ENCODE measurements at regions not wholly inside any gene's neighbourhood (a gene's known extent, or its start where the extent isn't known, plus 50 kb on each side); places are given as distances from the start of the nearest gene placed in this dataset.
A peak's percentile ranks its signal among the peaks of the same experiment; 100 is the strongest.

DNA sequence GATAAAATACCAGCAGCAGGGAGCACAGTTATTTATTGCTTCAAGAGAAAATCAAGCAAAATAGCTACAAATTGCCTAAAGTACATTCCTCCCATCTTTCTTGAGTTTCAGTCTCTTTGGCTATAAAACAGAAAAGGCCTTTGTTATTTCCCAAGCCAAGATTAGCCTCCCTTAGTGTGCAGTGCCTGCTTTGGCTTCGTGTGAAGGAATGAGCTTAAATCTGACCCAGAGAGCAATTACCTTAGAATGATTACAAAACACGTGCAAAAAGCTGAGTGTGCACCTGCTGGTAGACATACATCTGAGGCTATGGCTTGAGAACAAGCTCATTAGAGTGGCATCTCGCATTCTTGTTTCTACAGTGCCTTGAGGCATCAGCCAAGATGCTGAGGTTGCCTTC lies 250.8 kb downstream of the C4orf33 start:
- DNase-seq (ENCODE audit: low read depth in 3 of 3), result no peak

- no peak for DNase-seq (ENCODE audit: low read depth in 3 of 3)
Observed at GRCh38 chr4:129350834-129351721, 255.1 kb downstream of the C4orf33 start.

- DNase-seq (ENCODE audit: low read depth in 3 of 3), result no peak
Observed at GRCh38 chr4:129352480-129352879, 256.5 kb downstream of the C4orf33 start.

DNA sequence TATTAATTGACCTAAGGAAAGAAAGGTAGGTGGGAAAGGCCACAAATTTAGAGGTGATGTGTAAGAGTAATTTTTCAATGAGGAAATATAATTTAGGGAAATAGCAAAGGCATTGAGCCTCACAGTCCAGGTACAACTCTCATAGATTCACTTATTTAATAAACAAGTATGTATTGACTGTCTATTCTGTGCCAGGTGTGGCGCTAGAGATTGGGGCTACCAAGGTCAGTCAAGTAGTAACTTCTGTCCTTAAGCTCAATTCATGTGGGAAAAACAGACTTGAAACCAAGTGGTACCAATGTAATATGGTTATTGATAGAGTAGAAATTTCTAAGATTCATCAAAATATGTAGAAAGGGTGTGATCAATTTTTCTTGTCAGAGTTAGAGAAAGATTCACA lies 257.5 kb downstream of the C4orf33 start:
- DNase-seq (ENCODE audit: low read depth in 3 of 3), result no peak

DNA sequence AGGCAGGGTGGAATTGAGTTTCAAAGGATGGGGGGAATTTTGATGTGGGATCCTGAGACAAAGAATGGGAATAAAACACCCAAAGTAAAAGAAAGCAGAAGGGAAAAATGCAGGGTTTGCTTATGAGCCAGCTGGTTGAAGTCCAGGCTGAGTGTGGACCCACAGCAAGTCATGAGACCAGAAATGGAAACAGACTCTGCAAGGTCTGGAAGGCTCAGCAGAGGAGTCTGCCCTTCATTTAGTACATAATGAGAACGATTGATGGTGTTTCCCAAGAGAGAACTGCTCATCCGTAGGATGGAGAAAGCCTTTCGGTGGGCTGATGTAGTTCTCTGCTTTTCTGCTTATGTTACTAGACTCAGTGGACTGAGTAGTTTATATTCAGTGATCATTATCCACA lies 259.1 kb downstream of the C4orf33 start:
- no peak for DNase-seq (ENCODE audit: low read depth in 3 of 3)

- no peak for DNase-seq (ENCODE audit: low read depth in 3 of 3)
Observed at GRCh38 chr4:129355516-129355915, 259.6 kb downstream of the C4orf33 start.

- no peak for DNase-seq (ENCODE audit: low read depth in 3 of 3)
Observed at GRCh38 chr4:129358571-129358970, 262.6 kb downstream of the C4orf33 start.

- no peak for DNase-seq (ENCODE audit: low read depth in 3 of 3)
Observed at GRCh38 chr4:129359461-129359860, 263.5 kb downstream of the C4orf33 start.

GRCh38 chr4:129362691-129363274 lies 266.8 kb downstream of the C4orf33 start:
- DNase-seq (ENCODE audit: low read depth in 3 of 3), result peak; percentile 6 to 23 (median 21)

GRCh38 chr4:129364747-129365452 lies 268.9 kb downstream of the C4orf33 start:
- DNase-seq (ENCODE audit: low read depth in 3 of 3), result no peak

DNA sequence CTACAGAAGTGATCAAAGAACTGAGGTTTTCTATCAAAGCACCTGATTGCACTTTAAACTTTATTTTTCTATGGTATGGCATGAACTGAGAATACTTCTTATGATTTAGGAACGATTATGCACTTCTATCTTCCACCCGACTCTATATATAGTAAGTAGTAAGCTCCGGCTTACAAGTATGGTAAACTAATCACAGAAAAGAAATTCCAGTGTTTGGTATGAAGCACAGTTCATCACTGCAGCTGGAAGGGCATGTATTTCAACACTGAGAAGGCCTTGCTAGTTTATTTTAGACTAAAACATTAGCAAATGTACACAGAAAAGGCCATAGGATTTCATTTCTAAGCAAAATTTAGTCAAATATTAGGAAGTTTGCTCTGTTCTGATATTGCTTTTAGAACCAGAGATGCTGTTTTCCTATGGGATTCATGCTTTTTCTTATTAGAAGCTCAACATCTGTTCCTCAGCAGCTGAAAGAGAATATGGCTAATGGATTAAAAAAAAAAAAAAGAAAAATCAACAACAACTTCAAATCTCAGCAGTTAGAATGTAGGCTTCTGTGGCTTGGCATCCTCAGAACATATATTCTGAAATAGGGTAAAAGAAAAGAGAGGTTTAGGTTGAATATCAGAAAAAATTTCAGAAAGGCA lies 273.5 kb downstream of the C4orf33 start:
- no peak for DNase-seq (ENCODE audit: low read depth in 3 of 3)

DNA sequence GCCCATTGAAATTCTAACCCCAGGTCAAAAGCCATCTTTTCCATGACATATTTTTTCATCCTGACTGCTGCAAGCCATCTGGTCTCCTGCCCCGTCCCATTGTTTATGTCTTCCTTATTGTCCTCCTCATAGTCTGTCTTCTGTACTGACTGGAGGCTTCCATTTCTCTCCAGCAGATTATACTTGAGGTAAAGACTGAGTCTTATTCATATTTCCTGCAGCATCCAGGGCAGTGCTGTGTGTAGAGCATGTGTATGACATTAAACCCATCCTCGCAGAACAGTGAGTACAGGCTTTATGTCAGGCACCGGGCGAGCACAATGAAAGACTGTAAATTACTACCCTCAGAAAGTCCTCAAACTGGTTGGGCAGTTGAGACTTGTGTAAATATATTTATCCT lies 275.1 kb downstream of the C4orf33 start:
- no peak for DNase-seq (ENCODE audit: low read depth in 3 of 3)

- no peak for DNase-seq (ENCODE audit: low read depth in 3 of 3)
Observed at GRCh38 chr4:129371926-129372325, 276.0 kb downstream of the C4orf33 start.

DNA sequence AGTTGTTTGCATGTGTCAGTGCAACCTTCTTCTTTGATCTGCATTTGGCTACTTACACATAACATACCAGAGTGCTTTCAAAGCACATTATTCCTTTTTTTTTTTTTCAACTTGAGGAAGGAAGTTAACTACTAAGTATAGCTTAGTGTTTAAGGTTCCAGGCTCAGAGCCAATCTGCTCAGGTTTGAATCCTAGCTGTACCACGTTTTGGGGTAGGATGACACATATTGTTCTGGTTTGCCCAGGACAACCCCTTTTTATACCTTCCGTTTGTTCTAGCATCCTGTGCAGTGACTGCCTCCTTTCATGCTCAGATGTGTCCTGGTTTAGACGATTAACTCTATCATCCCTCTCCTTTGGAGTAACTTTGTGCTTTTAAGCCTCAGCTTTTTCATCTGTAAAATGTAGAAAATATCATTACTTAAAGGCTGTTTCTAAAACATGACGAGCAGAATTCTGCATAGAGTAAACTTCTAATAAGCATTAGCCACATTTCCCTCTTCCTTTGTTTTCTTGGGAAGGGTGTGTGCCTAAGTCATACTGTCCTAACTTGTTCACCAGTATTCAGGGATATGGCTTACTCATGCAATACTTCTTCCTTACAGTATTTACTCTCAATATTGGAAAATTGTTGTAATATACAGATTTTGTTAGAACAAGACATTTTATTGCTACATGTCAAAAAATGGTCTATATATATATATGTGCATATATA lies 281.3 kb downstream of the C4orf33 start:
- DNase-seq (ENCODE audit: low read depth in 3 of 3), result no peak

GRCh38 chr4:129378364-129378763 lies 282.4 kb downstream of the C4orf33 start:
- no peak for DNase-seq (ENCODE audit: low read depth in 3 of 3)

DNA sequence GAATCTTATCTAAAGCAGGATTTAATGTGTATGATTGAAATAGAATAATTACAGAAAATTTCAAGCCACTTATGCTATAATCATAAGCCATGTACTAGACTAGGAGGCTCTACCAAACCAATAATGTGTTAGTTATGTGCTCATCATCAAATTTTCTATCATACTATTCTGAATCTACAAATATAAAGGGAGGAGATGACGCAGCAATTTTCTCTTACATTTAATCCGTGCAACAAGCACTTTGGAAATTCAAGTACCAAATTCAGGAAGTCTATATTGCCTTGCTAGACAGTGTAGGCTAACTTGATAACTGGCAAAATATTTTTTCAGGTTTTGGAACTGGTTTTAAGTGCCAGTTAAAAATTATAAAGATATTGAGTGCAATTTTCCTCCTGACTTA lies 283.5 kb downstream of the C4orf33 start:
- DNase-seq (ENCODE audit: low read depth in 3 of 3), result no peak

GRCh38 chr4:129384974-129385373 lies 289.0 kb downstream of the C4orf33 start:
- DNase-seq (ENCODE audit: low read depth in 3 of 3), result no peak

- no peak for DNase-seq (ENCODE audit: low read depth in 3 of 3)
Observed at GRCh38 chr4:129387666-129388065, 291.7 kb downstream of the C4orf33 start.

DNA sequence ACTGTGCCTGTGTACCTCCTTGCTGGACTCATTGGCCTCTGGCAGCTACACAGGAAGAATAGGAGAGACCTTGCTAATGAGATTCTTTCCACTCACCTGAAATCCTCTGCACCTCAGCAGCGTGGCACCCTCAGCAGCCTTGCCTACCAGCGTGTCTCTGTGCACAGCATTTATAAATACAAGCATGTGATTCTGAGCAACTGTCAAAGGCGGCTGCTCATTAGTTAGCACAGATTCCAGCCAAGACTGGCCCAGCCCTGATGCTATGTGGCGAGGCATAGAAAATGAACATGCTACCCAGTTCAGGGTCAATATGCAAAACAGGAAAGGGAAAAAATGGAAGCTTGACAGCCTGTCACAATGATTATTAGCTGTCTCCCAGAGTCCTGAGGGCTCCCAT lies 298.0 kb downstream of the C4orf33 start:
- DNase-seq (ENCODE audit: low read depth in 3 of 3), result no peak

DNA sequence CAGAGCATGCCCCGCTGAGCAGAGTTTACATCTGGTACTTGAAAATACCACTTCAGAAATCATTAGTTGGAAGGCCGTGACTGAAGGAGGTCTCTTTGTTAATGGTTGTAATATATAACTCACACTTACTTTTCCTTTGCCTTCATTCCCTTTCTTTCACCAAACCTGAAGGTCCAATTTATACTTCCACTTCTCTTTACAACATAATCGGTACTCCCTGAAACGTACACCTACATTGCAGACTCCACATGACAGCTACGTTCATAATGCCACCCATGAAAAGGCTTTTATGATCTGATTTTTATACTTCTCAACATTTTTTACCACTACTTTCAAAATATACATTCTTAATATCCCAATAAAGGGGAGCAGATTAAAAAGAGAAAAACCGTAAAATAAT lies 298.7 kb downstream of the C4orf33 start:
- no peak for DNase-seq (ENCODE audit: low read depth in 3 of 3)

GRCh38 chr4:129403848-129404247 lies 307.9 kb downstream of the C4orf33 start:
- DNase-seq (ENCODE audit: low read depth in 3 of 3), result no peak

DNA sequence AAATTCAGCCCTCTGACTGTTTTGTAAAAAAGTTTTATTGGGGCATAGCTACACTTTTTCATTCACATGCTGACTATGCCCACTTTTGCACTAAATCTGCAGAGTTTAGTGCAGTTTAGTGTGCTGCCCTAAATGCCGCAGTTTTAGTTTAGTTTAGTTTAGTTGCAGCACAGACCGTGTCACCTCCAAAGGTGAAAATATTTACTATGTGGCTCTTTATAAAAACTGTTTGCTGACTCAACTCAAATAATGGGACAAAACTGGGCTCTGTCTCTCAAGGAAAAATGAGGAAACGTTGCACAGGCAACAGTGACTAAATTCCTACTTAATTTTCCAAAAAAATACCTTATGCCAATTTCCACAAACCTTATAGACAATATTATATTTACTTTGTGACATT lies 314.2 kb downstream of the C4orf33 start:
- DNase-seq (ENCODE audit: low read depth in 3 of 3), result no peak

Measured in stimulated activated CD4-positive, alpha-beta T cell treated with anti-CD3 and anti-CD28 coated beads, TNF-alpha, amount 100 ng/mL, for 24 hours (primary cell).